Kidney epithelial cell (primary cell): ENCODE measurements at regions not wholly inside any gene's neighbourhood (a gene's known extent, or its start where the extent isn't known, plus 50 kb on each side); places are given as distances from the start of the nearest gene placed in this dataset.

ENCODE experiments used
- DNase-seq: peaks from one replicate; pipeline ENCODE4 v3.0.0-alpha.2; 2010; ENCODE audit warnings: low read depth
- H3K27me3 ChIP-seq: 2 replicates; pipeline ENCODE4 v1.6.0; 2011; ENCODE audit warnings: low read length; ENCODE audit not compliant: control insufficient read depth, insufficient read depth
- H3K36me3 ChIP-seq: 2 replicates; pipeline ENCODE4 v1.5.1; 2011; ENCODE audit warnings: low read length; ENCODE audit not compliant: control insufficient read depth, insufficient read depth
- H3K4me3 ChIP-seq: 2 replicates; pipeline ENCODE4 v1.5.1; 2011; ENCODE audit warnings: low read depth, mild to moderate bottlenecking, control low read depth, low read length
- CTCF ChIP-seq: IDR thresholded peaks from 2 replicates; pipeline ENCODE4 v1.5.1; 2011; ENCODE audit warnings: mild to moderate bottlenecking, moderate library complexity, low read length, control low read depth, inconsistent platforms; ENCODE audit not compliant: insufficient read depth, poor library complexity, severe bottlenecking

GRCh38 chr12:65536876-65537681 lies 258.6 kb downstream of the MSRB3 start:
- H3K36me3 ChIP-seq = no peaks in the 10 kb centered on the region
- peak; percentile 100 for DNase-seq
- no peak for TF ChIP-seq CTCF
- H3K27me3 ChIP-seq = no peaks in the 10 kb centered on the region
- no peak overlapping the region for H3K4me3 ChIP-seq

- H3K27me3 ChIP-seq = no peaks in the 10 kb centered on the region
- no peak for TF ChIP-seq CTCF
- no peak overlapping the region for H3K4me3 ChIP-seq
- DNase-seq = no peak
- no peaks in the 10 kb centered on the region for H3K36me3 ChIP-seq
These were observed 259.5 kb downstream of the MSRB3 start for GRCh38 chr12:65537978-65538377.

- H3K27me3 ChIP-seq = no peaks in the 10 kb centered on the region
- DNase-seq = no peak
- no peak overlapping the region for H3K4me3 ChIP-seq
- H3K36me3 ChIP-seq = no peaks in the 10 kb centered on the region
- TF ChIP-seq CTCF = no peak
These were observed 260.5 kb downstream of the MSRB3 start for GRCh38 chr12:65539023-65539422.

- Histone ChIP-seq H3K27me3 (no peaks in the 10 kb centered on the region), H3K36me3 (no peaks in the 10 kb centered on the region), H3K4me3 (no peak overlapping the region)
- DNase-seq = no peak
- no peak for TF ChIP-seq CTCF
These were observed 261.7 kb downstream of the MSRB3 start for GRCh38 chr12:65540140-65540539.

GRCh38 chr12:65546528-65546927 lies 268.0 kb downstream of the MSRB3 start:
- TF ChIP-seq CTCF = no peak
- no peak for DNase-seq

More at GRCh38 chr12:65546528-65546927, 268.0 kb downstream of the MSRB3 start:
- Histone ChIP-seq H3K4me3 (no peak overlapping the region), H3K27me3 (no peaks in the 10 kb centered on the region), H3K36me3 (no peaks in the 10 kb centered on the region)
